Astrocyte (in vitro differentiated cells and primary cell): ENCODE measurements at regions not wholly inside any gene's neighbourhood (a gene's known extent, or its start where the extent isn't known, plus 50 kb on each side); places are given as distances from the start of the nearest gene placed in this dataset.

Experiments
- DNase-seq: peaks from one replicate; pipeline ENCODE4 v3.0.0-alpha.2; 2010; ENCODE audit warnings: low read depth
- FAIRE-seq: peaks from 2 replicates; lab custom pipeline; 2011; peaks lifted over from hg19 to GRCh38; lab: Jason Lieb, UNC
- H2AFZ ChIP-seq: 2 replicates; pipeline ENCODE4 v1.6.0; 2012; ENCODE audit warnings: low read depth, low read length, inconsistent platforms
- H3K27ac ChIP-seq: 2 replicates; pipeline ENCODE4 v1.5.1; 2011; ENCODE audit warnings: low read depth, low read length, inconsistent platforms
- H3K27me3 ChIP-seq: 2 replicates; pipeline ENCODE4 v1.6.0; 2011; ENCODE audit warnings: low read length, inconsistent platforms; ENCODE audit not compliant: insufficient read depth
- H3K36me3 ChIP-seq: 2 replicates; pipeline ENCODE4 v1.5.1; 2011; ENCODE audit warnings: low read length, inconsistent platforms; ENCODE audit not compliant: insufficient read depth
- H3K4me1 ChIP-seq: 2 replicates; pipeline ENCODE4 v1.5.1; 2011; ENCODE audit warnings: low read length, inconsistent platforms; ENCODE audit not compliant: insufficient read depth
- H3K4me2 ChIP-seq: 2 replicates; pipeline ENCODE4 v1.6.0; 2012; ENCODE audit warnings: low read length, inconsistent platforms
- H3K4me3 ChIP-seq: 2 replicates; pipeline ENCODE4 v1.5.1; 2011; ENCODE audit warnings: low read depth, mild to moderate bottlenecking, low read length, inconsistent platforms; ENCODE audit not compliant: insufficient read depth
- H3K79me2 ChIP-seq: 2 replicates; pipeline ENCODE4 v1.6.0; 2012; ENCODE audit warnings: mild to moderate bottlenecking, low read length, inconsistent platforms; ENCODE audit not compliant: insufficient read depth
- H3K9ac ChIP-seq: 2 replicates; pipeline ENCODE4 v1.6.0; 2012; ENCODE audit warnings: mild to moderate bottlenecking, low read length, inconsistent platforms
- H3K9me3 ChIP-seq: 2 replicates; pipeline ENCODE4 v1.5.1; 2012; ENCODE audit warnings: low read depth, mild to moderate bottlenecking, low read length, inconsistent platforms; ENCODE audit not compliant: insufficient read depth
- H4K20me1 ChIP-seq: 2 replicates; pipeline ENCODE4 v1.6.0; 2012; ENCODE audit warnings: low read length, inconsistent platforms; ENCODE audit not compliant: insufficient read depth
- H3K27ac Mint-ChIP-seq: one replicate; pipeline ENCODE4 v1.8.0; 2021; ENCODE audit warnings: mild to moderate bottlenecking, mixed read lengths; ENCODE audit not compliant: unreplicated experiment
- H3K27me3 Mint-ChIP-seq: one replicate; pipeline ENCODE4 v1.8.0; 2021; ENCODE audit warnings: low read depth, mixed read lengths; ENCODE audit not compliant: unreplicated experiment
- H3K36me3 Mint-ChIP-seq: one replicate; pipeline ENCODE4 v1.8.0; 2021; ENCODE audit warnings: low read depth, mixed read lengths; ENCODE audit not compliant: unreplicated experiment
- H3K4me1 Mint-ChIP-seq: one replicate; pipeline ENCODE4 v1.8.0; 2021; ENCODE audit warnings: low read depth, mixed read lengths; ENCODE audit not compliant: unreplicated experiment
- H3K4me3 Mint-ChIP-seq: one replicate; pipeline ENCODE4 v1.8.0; 2021; ENCODE audit warnings: mild to moderate bottlenecking, moderate library complexity, mixed read lengths; ENCODE audit not compliant: unreplicated experiment
- H3K9me3 Mint-ChIP-seq: one replicate; pipeline ENCODE4 v1.8.0; 2021; ENCODE audit warnings: mild to moderate bottlenecking, mixed read lengths; ENCODE audit not compliant: unreplicated experiment
- CTCF ChIP-seq: IDR thresholded peaks from 2 replicates; pipeline ENCODE4 v1.5.1; 2011; ENCODE audit warnings: low read depth, mild to moderate bottlenecking, inconsistent platforms, low read length, moderate library complexity; ENCODE audit not compliant: insufficient read depth
- EZH2 ChIP-seq: IDR thresholded peaks from 2 replicates; pipeline ENCODE4 v1.6.1; 2012; ENCODE audit warnings: mild to moderate bottlenecking, low read length, inconsistent platforms; ENCODE audit not compliant: insufficient read depth

GRCh38 chr9:126131066-126132010, 195.3 kb upstream of the MVB12B start:
- no peak overlapping the region for H3K27ac Mint-ChIP-seq
- H3K9me3 ChIP-seq, result no peaks in the 10 kb centered on the region
- H3K4me3 ChIP-seq, result no peak overlapping the region
- no peaks in the 10 kb centered on the region for H3K4me1 ChIP-seq
- no peaks in the 10 kb centered on the region for H3K36me3 Mint-ChIP-seq
- H3K9me3 Mint-ChIP-seq, result peaks cover 5% of the 10 kb centered on the region
- no peaks in the 10 kb centered on the region for H3K4me1 Mint-ChIP-seq
- FAIRE-seq (no peak), DNase-seq (no peak)
- H3K79me2 ChIP-seq, result no peaks in the 10 kb centered on the region
- H3K27me3 Mint-ChIP-seq, result peaks cover 40% of the 10 kb centered on the region
- no peaks in the 10 kb centered on the region for H3K36me3 ChIP-seq
- H3K27me3 ChIP-seq, result no peaks in the 10 kb centered on the region
- TF ChIP-seq CTCF, result no peak
- no peak for TF ChIP-seq EZH2
- no peak overlapping the region for H2AFZ ChIP-seq
- no peak overlapping the region for H3K9ac ChIP-seq
- no peak overlapping the region for H3K4me3 Mint-ChIP-seq
- no peak overlapping the region for H3K27ac ChIP-seq
- H4K20me1 ChIP-seq, result no peaks in the 10 kb centered on the region
- H3K4me2 ChIP-seq, result no peak overlapping the region

GRCh38 chr9:126132746-126133145, 193.9 kb upstream of the MVB12B start:
- peaks cover 3% of the 10 kb centered on the region for H3K9me3 ChIP-seq
- TF ChIP-seq EZH2 (no peak), CTCF (no peak)
- Mint-ChIP-seq H3K4me3 (no peak overlapping the region), H3K4me1 (no peaks in the 10 kb centered on the region), H3K36me3 (no peaks in the 10 kb centered on the region), H3K27ac (no peak overlapping the region), H3K9me3 (peaks cover 5% of the 10 kb centered on the region), H3K27me3 (peaks cover 26% of the 10 kb centered on the region)
- H3K4me3 ChIP-seq, result no peak overlapping the region
- no peak overlapping the region for H2AFZ ChIP-seq
- no peaks in the 10 kb centered on the region for H3K4me1 ChIP-seq
- no peak overlapping the region for H3K27ac ChIP-seq
- no peaks in the 10 kb centered on the region for H3K36me3 ChIP-seq
- H3K4me2 ChIP-seq, result no peak overlapping the region
- H3K27me3 ChIP-seq, result no peaks in the 10 kb centered on the region
- H3K9ac ChIP-seq, result no peak overlapping the region
- H4K20me1 ChIP-seq, result no peaks in the 10 kb centered on the region
- FAIRE-seq (no peak), DNase-seq (no peak)
- no peaks in the 10 kb centered on the region for H3K79me2 ChIP-seq

GRCh38 chr9:126144196-126144595, 182.4 kb upstream of the MVB12B start:
- Histone ChIP-seq H3K36me3 (no peaks in the 10 kb centered on the region), H3K79me2 (no peaks in the 10 kb centered on the region), H3K4me2 (no peak overlapping the region), H3K4me1 (no peaks in the 10 kb centered on the region), H4K20me1 (no peaks in the 10 kb centered on the region), H3K9ac (no peak overlapping the region), H3K4me3 (no peak overlapping the region), H3K9me3 (no peaks in the 10 kb centered on the region), H3K27me3 (peaks cover 11% of the 10 kb centered on the region), H2AFZ (no peak overlapping the region), H3K27ac (no peak overlapping the region)
- TF ChIP-seq EZH2 (no peak), CTCF (no peak)
- Mint-ChIP-seq H3K9me3 (no peaks in the 10 kb centered on the region), H3K27me3 (peaks cover 32% of the 10 kb centered on the region), H3K4me3 (no peak overlapping the region), H3K36me3 (no peaks in the 10 kb centered on the region), H3K4me1 (no peaks in the 10 kb centered on the region), H3K27ac (no peak overlapping the region)
- FAIRE-seq (no peak), DNase-seq (no peak)
